ENCODE measurements at regions not wholly inside any gene's neighbourhood (a gene's known extent, or its start where the extent isn't known, plus 50 kb on each side); places are given as distances from the start of the nearest gene placed in this dataset.

GRCh38 chr5:4880304-4880741, 259.8 kb upstream of the ADAMTS16 start:
- H3K4me3 ChIP-seq, result no peak overlapping the region
- intact Hi-C loops (cut with DNase I), result loop anchor here (5.0 kb wide), 4 partner anchors 57 to 542 kb away; partner anchors contain the start of genes ADAMTS16 (in 1 of the 4) and ICE1 (in 1 of the 4)
- no peaks in the 10 kb centered on the region for H3K9me3 ChIP-seq
- no peaks in the 10 kb centered on the region for H3K36me3 ChIP-seq
- H3K4me1 ChIP-seq (ENCODE audit: insufficient read depth), result peaks cover 6% of the 10 kb centered on the region
- H3K27me3 ChIP-seq, result no peaks in the 10 kb centered on the region
- WGBS, 3 donors, result 78 to 87% (median 79%) methylated on average over 14 to 15 of the region's 15 CpGs
- no peak overlapping the region for H3K27ac ChIP-seq
- DNase-seq, result peak in 1 of 5 donors; percentile 15
- TF ChIP-seq POLR2A (IDR thresholded peaks at IDR 0.05) (no peak), EP300 (IDR thresholded peaks at IDR 0.05) (no peak), CTCF (IDR thresholded peaks at IDR 0.05) (no peak)

- no peak for DNase-seq
- TF ChIP-seq POLR2A (IDR thresholded peaks at IDR 0.05), result no peak
- Histone ChIP-seq H3K27me3 (no peaks in the 10 kb centered on the region), H3K4me1 (ENCODE audit: insufficient read depth) (peaks cover 6% of the 10 kb centered on the region), H3K36me3 (no peaks in the 10 kb centered on the region), H3K4me3 (no peak overlapping the region), H3K27ac (no peak overlapping the region), H3K9me3 (no peaks in the 10 kb centered on the region)
- intact Hi-C loops (cut with DNase I), result loop anchor here (5.0 kb wide), 4 partner anchors 56 to 541 kb away; partner anchors contain the start of genes ADAMTS16 (in 1 of the 4) and ICE1 (in 1 of the 4)
- WGBS, 3 donors, result 68 to 77% (median 75%) methylated on average over 8 of the region's 8 CpGs
Measured at GRCh38 chr5:4881366-4882002, 258.6 kb upstream of the ADAMTS16 start.

- no peak for DNase-seq
- intact Hi-C loops (cut with DNase I), result loop anchor here (5.0 kb wide), 4 partner anchors 55 to 540 kb away; partner anchors contain the start of genes ADAMTS16 (in 1 of the 4) and ICE1 (in 1 of the 4)
Measured at GRCh38 chr5:4882186-4882585, 257.9 kb upstream of the ADAMTS16 start.

GRCh38 chr5:4883360-4883759, 256.8 kb upstream of the ADAMTS16 start:
- DNase-seq, result no peak
- H3K36me3 ChIP-seq, result no peaks in the 10 kb centered on the region
- no peaks in the 10 kb centered on the region for H3K9me3 ChIP-seq
- no peak overlapping the region for H3K4me3 ChIP-seq
- H3K27me3 ChIP-seq, result no peaks in the 10 kb centered on the region
- 54 to 71% (median 67%) methylated on average over 6 of the region's 6 CpGs for WGBS, 3 donors
- peaks cover 6% of the 10 kb centered on the region for H3K4me1 ChIP-seq (ENCODE audit: insufficient read depth)
- TF ChIP-seq POLR2A (IDR thresholded peaks at IDR 0.05), result no peak
- TF ChIP-seq EP300 (IDR thresholded peaks at IDR 0.05), result no peak
- TF ChIP-seq CTCF (IDR thresholded peaks at IDR 0.05), result no peak
- H3K27ac ChIP-seq, result no peak overlapping the region
- intact Hi-C loops (cut with DNase I), result loop anchor here (5.0 kb wide), 4 partner anchors 54 to 539 kb away; partner anchors contain the start of genes ADAMTS16 (in 1 of the 4) and ICE1 (in 1 of the 4)

More at GRCh38 chr5:4882186-4882585, 257.9 kb upstream of the ADAMTS16 start:
- no peak overlapping the region for H3K4me3 ChIP-seq
- H3K36me3 ChIP-seq, result no peaks in the 10 kb centered on the region
- WGBS, 3 donors, result 91 to 94% (median 94%) methylated on average over 4 of the region's 4 CpGs
- no peak overlapping the region for H3K27ac ChIP-seq
- H3K27me3 ChIP-seq, result no peaks in the 10 kb centered on the region
- peaks cover 6% of the 10 kb centered on the region for H3K4me1 ChIP-seq (ENCODE audit: insufficient read depth)
- H3K9me3 ChIP-seq, result no peaks in the 10 kb centered on the region
- TF ChIP-seq POLR2A (IDR thresholded peaks at IDR 0.05) (no peak), EP300 (IDR thresholded peaks at IDR 0.05) (no peak), CTCF (IDR thresholded peaks at IDR 0.05) (no peak)

Measured in ovary (tissue), 7 donors.